ENCODE measurements at regions not wholly inside any gene's neighbourhood (a gene's known extent, or its start where the extent isn't known, plus 50 kb on each side); places are given as distances from the start of the nearest gene placed in this dataset.

DNA sequence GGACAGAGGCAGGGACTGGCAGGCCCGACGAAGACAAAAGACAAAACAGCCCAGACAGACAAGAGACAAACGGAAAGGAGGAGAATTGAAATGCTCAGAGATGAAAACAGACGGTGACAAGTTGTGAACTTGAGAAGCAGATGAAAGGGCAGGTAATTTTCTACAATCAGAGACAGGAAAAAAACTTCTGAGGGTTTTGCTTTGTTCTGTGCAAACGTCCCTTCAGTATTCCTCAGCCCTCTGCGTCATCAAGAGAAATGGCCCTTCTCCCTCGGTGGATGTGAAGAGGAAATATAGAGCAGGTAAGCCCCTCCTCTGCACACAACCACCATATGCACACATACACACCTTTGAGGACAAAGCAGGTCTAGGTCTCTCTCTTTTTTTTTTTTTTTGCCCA, 206.6 kb downstream of the UACA start:
- no peak for TF ChIP-seq CTCF (IDR thresholded peaks at IDR 0.05)
- TF ChIP-seq POLR2AphosphoS5 (IDR thresholded peaks at IDR 0.05), result no peak
- TF ChIP-seq POLR2A (IDR thresholded peaks at IDR 0.05), result no peak
- no peak for TF ChIP-seq EP300 (IDR thresholded peaks at IDR 0.05)
- WGBS, 5 donors, result 50 to 64% (median 57%) methylated on average over 7 of the region's 7 CpGs

GRCh38 chr15:70556151-70556741, 207.1 kb downstream of the UACA start:
- Histone ChIP-seq H3K4me3 (no peak overlapping the region), H3K36me3 (no peaks in the 10 kb centered on the region), H3K9me3 (no peaks in the 10 kb centered on the region), H3K27ac (no peak overlapping the region), H3K4me1 (peaks cover 9 to 19% (median 12%) of the 10 kb centered on the region in 4 donors), H3K27me3 (no peaks in the 10 kb centered on the region)
- peak in 1 of 2 donors; percentile 16 for DNase-seq
- 79 to 85% (median 85%) methylated on average over 4 of the region's 4 CpGs for WGBS, 5 donors
- intact Hi-C loops (cut with DNase I; ENCODE audit: low total_unique reads), result no loop called here
- TF ChIP-seq POLR2AphosphoS5 (IDR thresholded peaks at IDR 0.05) (no peak), EP300 (IDR thresholded peaks at IDR 0.05) (no peak), CTCF (IDR thresholded peaks at IDR 0.05) (no peak), POLR2A (IDR thresholded peaks at IDR 0.05) (no peak)

More for the DNA sequence above, 206.6 kb downstream of the UACA start:
- Histone ChIP-seq H3K27me3 (no peaks in the 10 kb centered on the region), H3K4me3 (no peak overlapping the region), H3K27ac (no peak overlapping the region), H3K36me3 (no peaks in the 10 kb centered on the region), H3K4me1 (peaks cover 9 to 19% (median 12%) of the 10 kb centered on the region in 4 donors), H3K9me3 (no peaks in the 10 kb centered on the region)
- intact Hi-C loops (cut with DNase I; ENCODE audit: low total_unique reads), result no loop called here
- no peak for DNase-seq

GRCh38 chr15:70555713-70556112, 207.6 kb downstream of the UACA start:
- DNase-seq, result peak in 1 of 2 donors; percentile 2
- no peak for TF ChIP-seq POLR2AphosphoS5 (IDR thresholded peaks at IDR 0.05)
- TF ChIP-seq EP300 (IDR thresholded peaks at IDR 0.05), result no peak
- no peak for TF ChIP-seq POLR2A (IDR thresholded peaks at IDR 0.05)
- TF ChIP-seq CTCF (IDR thresholded peaks at IDR 0.05), result no peak
- Histone ChIP-seq H3K9me3 (no peaks in the 10 kb centered on the region), H3K4me1 (peaks cover 9 to 19% (median 12%) of the 10 kb centered on the region in 4 donors), H3K4me3 (no peak overlapping the region), H3K36me3 (no peaks in the 10 kb centered on the region), H3K27ac (no peak overlapping the region), H3K27me3 (no peaks in the 10 kb centered on the region)
- intact Hi-C loops (cut with DNase I; ENCODE audit: low total_unique reads), result no loop called here
- WGBS, 5 donors, result 71 to 96% (median 83%) methylated on average over 3 of the region's 3 CpGs

- H3K36me3 ChIP-seq, result no peaks in the 10 kb centered on the region
- intact Hi-C loops (cut with DNase I; ENCODE audit: low total_unique reads), result no loop called here
- TF ChIP-seq POLR2AphosphoS5 (IDR thresholded peaks at IDR 0.05) (no peak), CTCF (IDR thresholded peaks at IDR 0.05) (no peak), EP300 (IDR thresholded peaks at IDR 0.05) (no peak), POLR2A (IDR thresholded peaks at IDR 0.05) (no peak)
- H3K9me3 ChIP-seq, result no peaks in the 10 kb centered on the region
- no peaks in the 10 kb centered on the region for H3K4me1 ChIP-seq
- no peak overlapping the region for H3K4me3 ChIP-seq
- no peak for DNase-seq
- H3K27ac ChIP-seq, result no peak overlapping the region
- H3K27me3 ChIP-seq, result no peaks in the 10 kb centered on the region
Observed at GRCh38 chr15:70547846-70548487, 215.4 kb downstream of the UACA start.

Measured in stomach (tissue), 8 donors.